HepG2 (cell line): ENCODE measurements at regions not wholly inside any gene's neighbourhood (a gene's known extent, or its start where the extent isn't known, plus 50 kb on each side); places are given as distances from the start of the nearest gene placed in this dataset.

Experiments used
- ATAC-seq: fragments of 200-7000 bp; cut with Tn5 transposase; 3 replicates; pipeline ENCODE4 v1.9.1; 2020; ENCODE audit warnings: mild to moderate bottlenecking, moderate library complexity
- BruUV-seq: library from RNA; stranded (reverse); fragments of 400-500 nt; replicated peaks from 2 replicates; lab custom pipeline; 2021; lab: Mats Ljungman, UMichigan
- CTCF ChIA-PET: fragments of 300-600 bp; formaldehyde crosslinking; extraction: SDS; loops from one replicate; lab custom pipeline; 2021; ENCODE audit warnings: low total read pairs, inconsistent platforms, low intra/inter-chr PET ratio; lab: Yijun Ruan, JAX
- POLR2A ChIA-PET: fragments of 350-600 bp; sonication (Branson Sonifier 250); formaldehyde crosslinking; loops from one replicate; lab custom pipeline; 2020; ENCODE audit warnings: antibody characterized with exemption, inconsistent platforms; lab: Yijun Ruan, JAX
- DNase-seq: peaks from one replicate; pipeline ENCODE4 v3.0.0-alpha.2; 2015; ENCODE audit warnings: low spot score
- FAIRE-seq: peaks from 3 replicates; lab custom pipeline; 2011; peaks lifted over from hg19 to GRCh38; lab: Jason Lieb, UNC
- H2AFZ ChIP-seq: one replicate; pipeline ENCODE4 v1.6.1; 2011; ENCODE audit warnings: low read length, inconsistent platforms
- H3K27ac ChIP-seq: fragments of 300-600 bp; 3 replicates; pipeline ENCODE4 v1.8.0; 2011; ENCODE audit warnings: mixed run types, mild to moderate bottlenecking, mixed read lengths, low read length, inconsistent platforms; ENCODE audit not compliant: insufficient read depth; ENCODE audit errors: extremely low read length
- H3K27me3 ChIP-seq, 2 experiments: fragments of 200-600 bp in 1 of 2; 2 replicates in 1 of 2; 3 replicates in 1 of 2; pipeline versions ENCODE4 v1.6.0 to v1.8.0; 2011; ENCODE audit warnings: low read length in 2 of 2, mild to moderate bottlenecking in 2 of 2, moderate library complexity in 2 of 2, inconsistent platforms in 1 of 2; ENCODE audit not compliant: insufficient read depth in 2 of 2, control insufficient read depth in 1 of 2
- H3K36me3 ChIP-seq, 2 experiments: fragments of 200-600 bp in 1 of 2; replicated peaks in 1 of 2; 2 replicates in 1 of 2; 3 replicates in 1 of 2; pipeline versions ENCODE4 v1.5.1 to v1.8.0; 2011; ENCODE audit warnings: low read length in 2 of 2, inconsistent platforms in 1 of 2; ENCODE audit not compliant: insufficient read depth in 2 of 2, control insufficient read depth in 1 of 2
- H3K4me1 ChIP-seq: 2 replicates; pipeline ENCODE4 v1.5.1; 2012; ENCODE audit warnings: low read length, inconsistent platforms; ENCODE audit not compliant: insufficient read depth
- H3K4me2 ChIP-seq: 2 replicates; pipeline ENCODE4 v1.6.0; 2011; ENCODE audit warnings: low read depth, low read length, inconsistent platforms
- H3K4me3 ChIP-seq, 3 experiments: fragments of 200-600 bp in 1 of 3; sonication (generic), shearing (Covaris generic) in 1 of 3; replicated peaks in 1 of 3; 2 replicates each; pipeline ENCODE4 v1.5.1; 2011 to 2016; ENCODE audit warnings: low read length in 3 of 3, inconsistent platforms in 2 of 3, low read depth in 2 of 3, mild to moderate bottlenecking in 2 of 3, control low read depth in 1 of 3, mixed read lengths in 1 of 3; ENCODE audit not compliant: insufficient read depth in 1 of 3
- H3K79me2 ChIP-seq: one replicate; pipeline ENCODE4 v1.6.1; 2011; ENCODE audit warnings: low read length, inconsistent platforms; ENCODE audit not compliant: insufficient read depth
- H3K9ac ChIP-seq: 2 replicates; pipeline ENCODE4 v1.6.0; 2011; ENCODE audit warnings: mild to moderate bottlenecking, low read depth, low read length, inconsistent platforms; ENCODE audit not compliant: insufficient read depth
- H3K9me3 ChIP-seq: 2 replicates; pipeline ENCODE4 v1.5.1; 2012; ENCODE audit warnings: mild to moderate bottlenecking, low read length
- H4K20me1 ChIP-seq: 2 replicates; pipeline ENCODE4 v1.6.0; 2011; ENCODE audit warnings: inconsistent platforms, mild to moderate bottlenecking, low read length, moderate library complexity; ENCODE audit not compliant: insufficient read depth
- BCL3 ChIP-seq: sonication (generic); formaldehyde crosslinking; IDR thresholded peaks from 2 replicates; pipeline ENCODE4 v1.5.1; 2020; ENCODE audit warnings: mild to moderate bottlenecking, missing genetic modification reagents, moderate library complexity
- BRD4 ChIP-seq: sonication (generic); formaldehyde crosslinking; IDR thresholded peaks from 2 replicates; pipeline ENCODE4 v1.4.0; 2020; ENCODE audit warnings: missing genetic modification reagents
- CBX1 ChIP-seq: IDR thresholded peaks from one replicate; pipeline ENCODE4 v1.6.1; 2016; ENCODE audit warnings: antibody characterized with exemption, low read depth
- CCDC6 ChIP-seq: sonication (generic); formaldehyde crosslinking; IDR thresholded peaks from 2 replicates; pipeline ENCODE4 v1.8.1; 2022; ENCODE audit warnings: mild to moderate bottlenecking, missing genetic modification reagents, moderate library complexity
- FIP1L1 ChIP-seq: fragments of 200-400 bp; formaldehyde crosslinking; IDR thresholded peaks from 2 replicates; pipeline ENCODE4 v1.6.1; 2018; ENCODE audit warnings: low read depth, mild to moderate bottlenecking, low read length, moderate library complexity, borderline replicate concordance; ENCODE audit not compliant: insufficient read depth
- HDAC2 ChIP-seq: sonication (generic); formaldehyde crosslinking; IDR thresholded peaks from 2 replicates; pipeline ENCODE4 v1.4.0; 2020; ENCODE audit warnings: missing genetic modification reagents
- HIVEP1 ChIP-seq: sonication (generic); formaldehyde crosslinking; IDR thresholded peaks from 2 replicates; pipeline ENCODE4 v1.4.0; 2020; ENCODE audit warnings: mild to moderate bottlenecking, missing genetic modification reagents
- HNRNPLL ChIP-seq: fragments of 200-400 bp; formaldehyde crosslinking; IDR thresholded peaks from 2 replicates; pipeline ENCODE4 v1.6.1; 2017; ENCODE audit warnings: mild to moderate bottlenecking, low read depth, low read length; ENCODE audit not compliant: poor library complexity, severe bottlenecking
- NFKB2 ChIP-seq: sonication (generic); formaldehyde crosslinking; IDR thresholded peaks from 2 replicates; pipeline ENCODE4 v1.4.0; 2020; ENCODE audit warnings: missing genetic modification reagents, borderline replicate concordance
- RFXANK ChIP-seq: IDR thresholded peaks from 2 replicates; pipeline ENCODE4 v1.6.1; 2016
- UBTF ChIP-seq: sonication (generic); formaldehyde crosslinking; IDR thresholded peaks from 2 replicates; pipeline ENCODE4 v1.4.0; 2020; ENCODE audit warnings: mild to moderate bottlenecking, missing genetic modification reagents
- ZFP82 ChIP-seq: sonication (generic); formaldehyde crosslinking; IDR thresholded peaks from 2 replicates; pipeline ENCODE4 v1.5.1; 2020; ENCODE audit warnings: mild to moderate bottlenecking, missing genetic modification reagents, borderline replicate concordance
- ZGPAT ChIP-seq: IDR thresholded peaks from 2 replicates; pipeline ENCODE4 v1.6.1; 2016; ENCODE audit warnings: mild to moderate bottlenecking
- ZNF234 ChIP-seq: sonication (generic); formaldehyde crosslinking; conservative IDR thresholded peaks from 2 replicates; pipeline ENCODE4 v1.5.1; 2020; ENCODE audit warnings: mild to moderate bottlenecking, missing genetic modification reagents
- ZNF296 ChIP-seq: sonication (generic); formaldehyde crosslinking; conservative IDR thresholded peaks from 2 replicates; pipeline ENCODE4 v1.5.0; 2020; ENCODE audit warnings: mild to moderate bottlenecking, missing genetic modification reagents
- ZNF770 ChIP-seq: sonication (generic); formaldehyde crosslinking; IDR thresholded peaks from 2 replicates; pipeline ENCODE4 v1.5.0; 2020; ENCODE audit warnings: mild to moderate bottlenecking, missing genetic modification reagents
- WGBS: methylation state at CpG from one replicate; pipeline ENCODE4 v1.1.6; 2017; ENCODE audit warnings: low lambda C conversion rate; 5-methylcytosine and 5-hydroxymethylcytosine counted together
- in situ Hi-C: cut with HindIII; loops from 2 replicates; pipeline ENCODE4 v1.10.0; 2017; ENCODE audit warnings: low pct_unique_long_range_greater_than_20kb; ENCODE audit not compliant: extremely low pct_ligation_motif_present
- intact Hi-C: fragments of 100-400 bp; cut with micrococcal nuclease; formaldehyde crosslinking; loops from one replicate; pipeline ENCODE4 v1.10.0; 2022; ENCODE audit not compliant: unreplicated experiment

GRCh38 chr4:105067946-105068345, 78.7 kb upstream of the TET2 start (continued):
- no peak for TF ChIP-seq ZGPAT (CRISPR knock-in tag)
- TF ChIP-seq HDAC2 (CRISPR knock-in tag): no peak
- TF ChIP-seq RFXANK: no peak

GRCh38 chr4:105068516-105068915, 78.2 kb upstream of the TET2 start:
- Histone ChIP-seq H3K79me2 (no peaks in the 10 kb centered on the region), H3K9me3 (no peaks in the 10 kb centered on the region), H3K36me3 (no peaks in the 10 kb centered on the region), H3K27ac (no peak overlapping the region), H3K4me3 (no peak overlapping the region)
- POLR2A ChIA-PET: no interaction called here
- CTCF ChIA-PET: no interaction called here
- DNase-seq: no peak
- no TSS peak for BruUV-seq
- no peak for ATAC-seq
- no peak for FAIRE-seq
- in situ Hi-C loops: no loop called here
- TF ChIP-seq BCL3 (CRISPR knock-in tag) (no peak), UBTF (CRISPR knock-in tag) (no peak), CCDC6 (CRISPR knock-in tag) (no peak), NFKB2 (CRISPR knock-in tag) (no peak), ZNF770 (no peak), ZNF296 (CRISPR knock-in tag) (no peak), HIVEP1 (CRISPR knock-in tag) (no peak), HNRNPLL (no peak), FIP1L1 (no peak), CBX1 (no peak), ZFP82 (CRISPR knock-in tag) (no peak), ZNF234 (no peak), BRD4 (no peak)
- TF ChIP-seq, all 625 proteins: peak for 0
- H4K20me1 ChIP-seq: no peaks in the 10 kb centered on the region
- H2AFZ ChIP-seq: no peak overlapping the region
- H3K27me3 ChIP-seq: no peaks in the 10 kb centered on the region
- no peak overlapping the region for H3K9ac ChIP-seq
- WGBS: 10% methylated on average over 3 of the region's 3 CpGs
- H3K4me2 ChIP-seq: no peak overlapping the region
- intact Hi-C loops: no loop called here
- H3K4me1 ChIP-seq: no peaks in the 10 kb centered on the region
